CD8-positive, alpha-beta memory T cell (primary cell): ENCODE measurements at regions not wholly inside any gene's neighbourhood (a gene's known extent, or its start where the extent isn't known, plus 50 kb on each side); places are given as distances from the start of the nearest gene placed in this dataset.
A peak's percentile ranks its signal among the peaks of the same experiment; 100 is the strongest.

Source experiments
- CTCF ChIA-PET: fragments of 350-600 bp; sonication (Branson Sonifier 250); formaldehyde crosslinking; loops from one replicate; lab custom pipeline; 2021; ENCODE audit warnings: antibody characterized with exemption; lab: Charles Lee
- POLR2A ChIA-PET: fragments of 350-600 bp; sonication (Branson Sonifier 250); formaldehyde crosslinking; loops from one replicate; lab custom pipeline; 2021; ENCODE audit warnings: antibody characterized with exemption; lab: Charles Lee
- DNase-seq, 5 donors: peaks; one replicate each; pipeline versions ENCODE4 v3.0.0 to v3.0.0-alpha.2; 2020 to 2022; ENCODE audit warnings: mixed read lengths in 1 of 5
- H3K27ac ChIP-seq: one replicate; pipeline ENCODE4 v1.7.0; 2013; ENCODE audit warnings: low read depth, mild to moderate bottlenecking, low read length, moderate library complexity
- H3K27me3 ChIP-seq: 2 replicates; pipeline ENCODE4 v1.7.0; 2013; ENCODE audit warnings: low read length, mild to moderate bottlenecking; ENCODE audit not compliant: insufficient read depth, poor library complexity, severe bottlenecking
- H3K36me3 ChIP-seq: 2 replicates; pipeline ENCODE4 v1.7.0; 2013; ENCODE audit warnings: mild to moderate bottlenecking, low read length, moderate library complexity; ENCODE audit not compliant: insufficient read depth
- H3K4me1 ChIP-seq: 2 replicates; pipeline ENCODE4 v1.7.0; 2013; ENCODE audit warnings: mild to moderate bottlenecking, low read length, moderate library complexity; ENCODE audit not compliant: insufficient read depth
- H3K4me3 ChIP-seq: 2 replicates; pipeline ENCODE4 v1.7.0; 2013; ENCODE audit warnings: mild to moderate bottlenecking, low read length
- H3K9me3 ChIP-seq: 2 replicates; pipeline ENCODE4 v1.7.0; 2013; ENCODE audit warnings: mild to moderate bottlenecking, low read length
- H3K27ac Mint-ChIP-seq, 8 donors: one replicate each; pipeline ENCODE4 v1.8.0; 2020 to 2021; ENCODE audit warnings: mixed read lengths in 8 of 8, mild to moderate bottlenecking in 6 of 8, inconsistent platforms in 3 of 8, moderate library complexity in 3 of 8
- H3K27me3 Mint-ChIP-seq, 2 donors: one replicate each; pipeline ENCODE4 v1.8.0; 2020 to 2021; ENCODE audit warnings: mixed read lengths in 2 of 2, mild to moderate bottlenecking in 1 of 2, moderate library complexity in 1 of 2
- H3K36me3 Mint-ChIP-seq, 3 donors: one replicate each; pipeline ENCODE4 v1.8.0; 2020 to 2021; ENCODE audit warnings: mixed read lengths in 3 of 3, inconsistent platforms in 1 of 3, mild to moderate bottlenecking in 1 of 3
- H3K4me1 Mint-ChIP-seq, 3 donors: one replicate each; pipeline ENCODE4 v1.8.0; 2020 to 2021; ENCODE audit warnings: mixed read lengths in 3 of 3, inconsistent platforms in 1 of 3, mild to moderate bottlenecking in 1 of 3
- H3K4me3 Mint-ChIP-seq, 7 donors: one replicate each; pipeline ENCODE4 v1.8.0; 2020 to 2021; ENCODE audit warnings: mixed read lengths in 7 of 7, mild to moderate bottlenecking in 6 of 7, moderate library complexity in 4 of 7, inconsistent platforms in 2 of 7
- H3K9me3 Mint-ChIP-seq, 5 donors: one replicate each; pipeline ENCODE4 v1.8.0; 2020 to 2022; ENCODE audit warnings: mixed read lengths in 5 of 5, mild to moderate bottlenecking in 3 of 5, moderate library complexity in 2 of 5, inconsistent platforms in 1 of 5

GRCh38 chr2:8531481-8531880, 150.4 kb upstream of the ID2 start:
- CTCF ChIA-PET, result interaction anchor here (0.8 kb wide), 1 partner anchor 77 kb away, joined by 3 read pairs; no protein-coding TSS in a partner anchor

GRCh38 chr2:8532438-8532837, 149.4 kb upstream of the ID2 start:
- Mint-ChIP-seq H3K4me3 (no peak overlapping the region), H3K9me3 (peaks cover 0 to 12% (median 5%) of the 10 kb centered on the region in 5 donors), H3K4me1 (peaks cover 15 to 18% (median 16%) of the 10 kb centered on the region in 3 donors), H3K36me3 (peaks cover 0 to 16% (median 0%) of the 10 kb centered on the region in 3 donors), H3K27ac (no peak overlapping the region), H3K27me3 (peaks cover 0 to 2% of the 10 kb centered on the region in 2 donors)
- Histone ChIP-seq H3K4me3 (no peak overlapping the region), H3K27me3 (no peaks in the 10 kb centered on the region), H3K27ac (no peak overlapping the region), H3K9me3 (peaks cover 4% of the 10 kb centered on the region), H3K4me1 (peaks cover 13% of the 10 kb centered on the region), H3K36me3 (no peaks in the 10 kb centered on the region)
- DNase-seq, result no peak
- POLR2A ChIA-PET, result no interaction called here
- CTCF ChIA-PET, result interaction anchor here (0.8 to 2.2 kb wide), 2 partner anchors 12 to 78 kb away, joined by 3 to 13 read pairs; no protein-coding TSS in a partner anchor

More at GRCh38 chr2:8531481-8531880, 150.4 kb upstream of the ID2 start:
- POLR2A ChIA-PET, result no interaction called here
- H3K27ac Mint-ChIP-seq, result no peak overlapping the region
- no peak for DNase-seq
- peaks cover 0 to 16% (median 0%) of the 10 kb centered on the region in 3 donors for H3K36me3 Mint-ChIP-seq
- H3K36me3 ChIP-seq, result no peaks in the 10 kb centered on the region
- H3K27me3 ChIP-seq, result no peaks in the 10 kb centered on the region
- H3K27me3 Mint-ChIP-seq, result peaks cover 0 to 2% of the 10 kb centered on the region in 2 donors
- H3K4me3 Mint-ChIP-seq, result no peak overlapping the region
- H3K4me1 ChIP-seq, result peaks cover 12% of the 10 kb centered on the region
- H3K4me3 ChIP-seq, result no peak overlapping the region
- peaks cover 0 to 12% (median 5%) of the 10 kb centered on the region in 5 donors for H3K9me3 Mint-ChIP-seq
- H3K27ac ChIP-seq, result no peak overlapping the region
- H3K4me1 Mint-ChIP-seq, result peaks cover 10 to 14% (median 13%) of the 10 kb centered on the region in 3 donors
- peaks cover 4% of the 10 kb centered on the region for H3K9me3 ChIP-seq

DNA sequence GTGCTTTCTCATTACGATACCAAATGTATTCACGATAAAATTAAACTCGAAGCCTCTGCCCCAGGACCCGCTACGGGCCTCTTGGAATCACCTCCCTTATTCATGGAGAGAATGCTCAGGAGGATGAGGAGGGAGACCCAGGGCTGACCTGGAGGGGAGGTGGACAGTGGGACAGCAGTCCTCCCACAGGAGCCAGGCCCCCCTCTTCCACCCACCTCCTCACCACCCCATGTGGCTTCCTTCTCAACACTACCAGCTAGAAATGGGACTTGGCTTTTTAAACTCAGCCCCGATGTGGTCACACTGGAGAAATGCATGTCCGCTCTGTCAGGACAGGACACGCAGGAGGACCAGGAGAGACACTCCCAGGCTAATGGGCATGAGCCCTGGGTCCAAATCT, 147.9 kb upstream of the ID2 start:
- H3K36me3 ChIP-seq, result no peaks in the 10 kb centered on the region

GRCh38 chr2:8534386-8534728, 147.5 kb upstream of the ID2 start:
- H3K9me3 Mint-ChIP-seq, result peaks cover 0 to 12% (median 5%) of the 10 kb centered on the region in 5 donors
- H3K27me3 Mint-ChIP-seq, result no peaks in the 10 kb centered on the region
- Histone ChIP-seq H3K36me3 (no peaks in the 10 kb centered on the region), H3K9me3 (peaks cover 4% of the 10 kb centered on the region), H3K27me3 (no peaks in the 10 kb centered on the region), H3K27ac (no peak overlapping the region), H3K4me1 (peaks cover 14% of the 10 kb centered on the region), H3K4me3 (no peak overlapping the region)
- H3K4me1 Mint-ChIP-seq, result peaks cover 15 to 17% (median 16%) of the 10 kb centered on the region in 3 donors
- no peak for DNase-seq
- peaks cover 0 to 16% (median 0%) of the 10 kb centered on the region in 3 donors for H3K36me3 Mint-ChIP-seq
- ChIA-PET POLR2A (no interaction called here), CTCF (interaction anchor here (0.9 kb wide), 1 partner anchor 13 kb away, joined by 3 read pairs; no protein-coding TSS in a partner anchor)
- no peak overlapping the region for H3K27ac Mint-ChIP-seq
- no peak overlapping the region for H3K4me3 Mint-ChIP-seq

More for the DNA sequence above, 147.9 kb upstream of the ID2 start:
- Histone ChIP-seq H3K27ac (no peak overlapping the region), H3K9me3 (peaks cover 4% of the 10 kb centered on the region), H3K4me3 (no peak overlapping the region), H3K27me3 (no peaks in the 10 kb centered on the region), H3K4me1 (peaks cover 13% of the 10 kb centered on the region)
- peaks cover 0 to under 1% of the 10 kb centered on the region in 2 donors for H3K27me3 Mint-ChIP-seq
- H3K27ac Mint-ChIP-seq, result no peak overlapping the region
- H3K36me3 Mint-ChIP-seq, result peaks cover 0 to 16% (median 0%) of the 10 kb centered on the region in 3 donors
- DNase-seq, result no peak
- POLR2A ChIA-PET, result no interaction called here
- CTCF ChIA-PET, result interaction anchor here (2.2 kb wide), 1 partner anchor 10 kb away, joined by 13 read pairs; no protein-coding TSS in a partner anchor
- no peak overlapping the region for H3K4me3 Mint-ChIP-seq
- peaks cover 0 to 12% (median 5%) of the 10 kb centered on the region in 5 donors for H3K9me3 Mint-ChIP-seq
- H3K4me1 Mint-ChIP-seq, result peaks cover 15 to 17% (median 16%) of the 10 kb centered on the region in 3 donors

DNA sequence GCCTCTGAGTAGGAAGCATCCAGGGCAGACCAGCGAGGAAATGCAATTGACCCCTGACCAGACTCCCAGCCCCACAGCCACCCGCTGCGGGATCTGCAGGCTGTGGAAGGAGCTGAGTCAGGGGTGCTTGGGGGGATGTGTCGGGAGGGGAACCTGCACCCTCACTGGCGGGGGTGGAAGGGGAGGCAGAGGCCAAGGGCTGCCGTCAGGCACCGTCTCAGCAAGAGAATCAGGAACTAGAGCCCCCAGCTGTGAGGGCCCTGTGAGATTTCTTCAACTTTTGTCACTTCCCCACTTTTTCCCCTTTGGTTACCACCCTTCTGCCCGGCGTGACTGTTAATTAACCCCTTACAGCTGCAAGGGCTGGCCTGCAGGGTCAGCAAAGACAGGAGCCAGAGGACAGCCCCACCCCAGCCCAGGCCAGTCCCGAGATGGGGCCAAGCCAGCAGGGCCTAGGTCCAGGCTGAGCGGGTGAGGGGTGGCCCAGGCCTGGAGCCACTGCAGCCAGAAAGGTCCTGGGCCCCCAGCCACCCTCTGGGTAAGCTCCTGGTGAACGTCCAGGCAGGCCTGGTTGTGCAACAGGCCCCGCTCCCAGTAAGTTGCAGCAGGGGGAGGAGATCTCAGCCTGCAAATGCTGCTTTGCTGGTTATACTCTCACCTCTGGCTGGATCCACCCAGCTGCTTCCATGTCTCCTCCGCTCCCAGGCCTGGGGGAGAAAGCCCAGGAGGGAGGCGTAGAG, 147.0 kb upstream of the ID2 start:
- Mint-ChIP-seq H3K4me1 (peaks cover 18 to 20% (median 20%) of the 10 kb centered on the region in 3 donors), H3K27ac (no peak overlapping the region), H3K9me3 (peaks cover 0 to 12% (median 5%) of the 10 kb centered on the region in 5 donors), H3K4me3 (no peak overlapping the region), H3K27me3 (no peaks in the 10 kb centered on the region), H3K36me3 (peaks cover 0 to 16% (median 0%) of the 10 kb centered on the region in 3 donors)
- H3K4me1 ChIP-seq, result peaks cover 19% of the 10 kb centered on the region
- H3K36me3 ChIP-seq, result no peaks in the 10 kb centered on the region
- ChIA-PET CTCF (interaction anchor here (0.9 kb wide), 1 partner anchor 13 kb away, joined by 3 read pairs; no protein-coding TSS in a partner anchor), POLR2A (no interaction called here)
- H3K27ac ChIP-seq, result no peak overlapping the region
- DNase-seq, result no peak
- H3K4me3 ChIP-seq, result no peak overlapping the region
- peaks cover 4% of the 10 kb centered on the region for H3K9me3 ChIP-seq
- no peaks in the 10 kb centered on the region for H3K27me3 ChIP-seq

- DNase-seq, result no peak
- Mint-ChIP-seq H3K36me3 (peaks cover 0 to 16% (median 0%) of the 10 kb centered on the region in 3 donors), H3K4me3 (peak overlapping the region in 1 of 7 donors; percentile 44), H3K9me3 (peaks cover 0 to 12% (median 5%) of the 10 kb centered on the region in 5 donors), H3K27ac (peak overlapping the region in 3 of 8 donors; percentile 37 to 87 (median 68)), H3K27me3 (no peaks in the 10 kb centered on the region), H3K4me1 (peaks cover 23 to 25% (median 25%) of the 10 kb centered on the region in 3 donors)
- H3K27me3 ChIP-seq, result no peaks in the 10 kb centered on the region
- peaks cover 4% of the 10 kb centered on the region for H3K9me3 ChIP-seq
- ChIA-PET CTCF (no interaction called here), POLR2A (no interaction called here)
- no peaks in the 10 kb centered on the region for H3K36me3 ChIP-seq
- peaks cover 24% of the 10 kb centered on the region for H3K4me1 ChIP-seq
- H3K4me3 ChIP-seq, result no peak overlapping the region
- H3K27ac ChIP-seq, result no peak overlapping the region
Observed at GRCh38 chr2:8535469-8535795, 146.4 kb upstream of the ID2 start.

DNA sequence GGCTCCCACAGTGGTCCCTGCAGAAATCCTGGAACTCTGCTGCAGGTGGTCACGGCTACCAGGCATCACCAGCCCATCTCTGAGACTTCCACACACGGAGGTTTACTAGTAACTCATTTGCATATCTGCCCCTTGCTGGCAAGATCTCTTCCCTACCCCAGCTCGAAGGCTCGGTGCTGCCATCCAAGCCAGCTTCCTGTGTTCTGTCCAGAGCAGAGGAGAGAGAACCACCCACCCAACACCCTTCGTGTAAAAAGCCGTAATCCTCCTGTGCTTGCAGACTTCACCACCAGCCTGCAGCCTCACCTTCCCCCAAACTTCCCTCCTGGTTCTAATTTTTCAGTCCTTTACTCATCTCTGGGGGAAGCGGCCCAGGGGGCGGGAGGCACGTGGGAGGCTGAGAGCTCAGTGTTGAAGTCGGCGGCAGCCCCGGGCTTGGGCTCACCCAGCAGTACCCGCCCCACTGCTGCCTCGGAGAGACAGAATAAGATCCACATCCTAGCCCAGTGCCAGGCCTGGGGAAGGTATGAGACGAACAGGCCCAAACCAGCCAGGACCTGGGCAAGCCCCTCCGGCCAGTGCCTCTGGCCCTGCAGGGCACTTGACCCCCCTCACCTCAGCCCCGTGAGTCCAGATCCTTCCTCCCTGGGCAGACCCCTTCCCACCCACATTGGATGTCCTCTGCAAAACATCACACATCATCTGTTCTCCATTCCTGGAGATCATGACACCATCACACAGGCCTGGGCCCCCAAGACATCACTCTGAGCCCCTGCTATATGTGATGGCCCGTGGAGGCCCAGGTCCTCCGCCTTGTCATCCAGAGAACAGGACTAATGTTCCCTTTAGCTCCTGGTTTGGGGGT, 145.8 kb upstream of the ID2 start:
- Mint-ChIP-seq H3K4me3 (peak overlapping the region in 1 of 7 donors; percentile 44), H3K27ac (peak overlapping the region in 5 of 8 donors; percentile 37 to 87 (median 71)), H3K4me1 (peaks cover 30 to 31% (median 31%) of the 10 kb centered on the region in 3 donors), H3K9me3 (peaks cover 0 to 12% (median 4%) of the 10 kb centered on the region in 5 donors), H3K27me3 (no peaks in the 10 kb centered on the region), H3K36me3 (peaks cover 0 to 13% (median 0%) of the 10 kb centered on the region in 3 donors)
- POLR2A ChIA-PET, result interaction anchor here (0.8 to 1.2 kb wide), 2 partner anchors 18 to 21 kb away, joined by 3 read pairs; no protein-coding TSS in a partner anchor
- no peaks in the 10 kb centered on the region for H3K36me3 ChIP-seq
- H3K4me1 ChIP-seq, result peaks cover 29% of the 10 kb centered on the region
- no peak overlapping the region for H3K4me3 ChIP-seq
- no peak for DNase-seq
- H3K27me3 ChIP-seq, result no peaks in the 10 kb centered on the region
- no peak overlapping the region for H3K27ac ChIP-seq
- H3K9me3 ChIP-seq, result peaks cover 4% of the 10 kb centered on the region
- CTCF ChIA-PET, result no interaction called here
